Fibroblast of skin of abdomen (primary cell): ENCODE measurements at regions not wholly inside any gene's neighbourhood (a gene's known extent, or its start where the extent isn't known, plus 50 kb on each side); places are given as distances from the start of the nearest gene placed in this dataset.

Source experiments
- DNase-seq: peaks from one replicate; pipeline ENCODE4 v3.0.0-alpha.2; 2013

GRCh38 chr20:11000416-11000815 lies 326.6 kb upstream of the JAG1 start:
- DNase-seq, result no peak

GRCh38 chr20:11001302-11001701 lies 327.5 kb upstream of the JAG1 start:
- peak; percentile 43 for DNase-seq

- peak; percentile 84 for DNase-seq
Measured at GRCh38 chr20:11001764-11002540, 328.2 kb upstream of the JAG1 start.

- no peak for DNase-seq
Measured at GRCh38 chr20:11003341-11003740, 329.5 kb upstream of the JAG1 start.

- no peak for DNase-seq
Measured at GRCh38 chr20:11008444-11009033, 334.7 kb upstream of the JAG1 start.

- no peak for DNase-seq
Measured at GRCh38 chr20:11011653-11012052, 337.9 kb upstream of the JAG1 start.

- peak; percentile 59 for DNase-seq
Measured at GRCh38 chr20:11012975-11013374, 339.2 kb upstream of the JAG1 start.

GRCh38 chr20:11013801-11014200 lies 340.0 kb upstream of the JAG1 start:
- DNase-seq, result no peak

GRCh38 chr20:11015440-11015839 lies 341.6 kb upstream of the JAG1 start:
- DNase-seq, result no peak

GRCh38 chr20:11017446-11017845 lies 343.6 kb upstream of the JAG1 start:
- DNase-seq, result no peak

- no peak for DNase-seq
Measured at GRCh38 chr20:11018668-11019170, 344.9 kb upstream of the JAG1 start.

- DNase-seq, result no peak
Measured at GRCh38 chr20:11020712-11021111, 346.9 kb upstream of the JAG1 start.

GRCh38 chr20:11027224-11027623 lies 353.4 kb upstream of the JAG1 start:
- no peak for DNase-seq

GRCh38 chr20:11030351-11030750 lies 356.6 kb upstream of the JAG1 start:
- no peak for DNase-seq

GRCh38 chr20:11031300-11031699 lies 357.5 kb upstream of the JAG1 start:
- no peak for DNase-seq

GRCh38 chr20:11032611-11033010 lies 358.8 kb upstream of the JAG1 start:
- no peak for DNase-seq

GRCh38 chr20:11034025-11034424 lies 360.2 kb upstream of the JAG1 start:
- DNase-seq, result no peak

- DNase-seq, result no peak
Measured at GRCh38 chr20:11035211-11035610, 361.4 kb upstream of the JAG1 start.

GRCh38 chr20:11041396-11041795 lies 367.6 kb upstream of the JAG1 start:
- DNase-seq, result peak; percentile 22

- no peak for DNase-seq
Measured at GRCh38 chr20:11043001-11043400, 369.2 kb upstream of the JAG1 start.

GRCh38 chr20:11044561-11044960 lies 370.8 kb upstream of the JAG1 start:
- DNase-seq, result no peak

GRCh38 chr20:11045412-11046175 lies 371.8 kb upstream of the JAG1 start:
- DNase-seq, result no peak

- DNase-seq, result peak; percentile 62
Measured at GRCh38 chr20:11047559-11047958, 373.8 kb upstream of the JAG1 start.
